ENCODE measurements at regions not wholly inside any gene's neighbourhood (a gene's known extent, or its start where the extent isn't known, plus 50 kb on each side); places are given as distances from the start of the nearest gene placed in this dataset.

DNA sequence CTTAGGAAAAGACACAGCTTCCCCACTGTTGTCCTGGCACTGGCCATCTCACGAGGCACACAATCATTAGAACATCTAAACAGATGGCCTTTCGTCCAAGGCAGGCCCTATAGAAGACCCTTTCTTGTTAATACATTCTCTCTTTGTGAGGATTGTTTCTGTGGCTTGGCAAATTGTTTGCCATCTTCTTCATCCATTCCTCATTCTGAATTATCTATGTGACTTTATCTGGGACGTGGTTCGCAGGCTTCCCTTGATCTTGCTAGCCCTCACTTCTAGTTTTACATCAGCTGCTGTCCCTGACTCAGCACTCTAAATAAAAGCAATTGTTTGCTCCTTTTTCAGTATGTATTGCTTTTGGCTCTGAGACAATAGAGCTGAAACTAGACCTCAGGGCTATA is 101.1 kb upstream of the ZC3H11B start:
- intact Hi-C loops (cut with micrococcal nuclease), result no loop called here
- no peaks in the 10 kb centered on the region for H3K79me2 ChIP-seq (ENCODE audit: insufficient read depth, low read length)
- no peaks in the 10 kb centered on the region for H3K36me3 ChIP-seq (replicated peaks in 1 of 2; ENCODE audit: control insufficient read depth in 1 of 2, insufficient read depth in 2 of 2, low read length in 2 of 2)
- H3K9me3 Mint-ChIP-seq, result peaks cover 0 to 15% (median 3%) of the 10 kb centered on the region in 7 donors
- H3K27me3 ChIP-seq (ENCODE audit: control insufficient read depth in 2 of 2, insufficient read depth in 2 of 2, low read length in 2 of 2), result no peaks in the 10 kb centered on the region
- H3K4me3 Mint-ChIP-seq, result no peak overlapping the region
- H2AFZ ChIP-seq (ENCODE audit: insufficient read depth, low read depth, low read length, poor library complexity, severe bottlenecking), result no peak overlapping the region
- no peak for TF ChIP-seq CTCF (IDR thresholded peaks at IDR 0.05)
- no peak overlapping the region for H3K27ac ChIP-seq (ENCODE audit: low read depth in 1 of 2, low read length in 2 of 2)
- H3K9ac ChIP-seq (ENCODE audit: insufficient read depth, low read length, poor library complexity, severe bottlenecking), result no peak overlapping the region
- H3K27ac Mint-ChIP-seq, result no peak overlapping the region
- H3K36me3 Mint-ChIP-seq, result no peaks in the 10 kb centered on the region
- no peaks in the 10 kb centered on the region for H3K4me1 Mint-ChIP-seq
- H4K20me1 ChIP-seq (ENCODE audit: insufficient read depth, low read length), result no peaks in the 10 kb centered on the region
- H3K27me3 Mint-ChIP-seq (ENCODE audit: low read depth in 3 of 3), result peaks cover 0 to 3% (median 1%) of the 10 kb centered on the region in 3 donors
- H3K4me3 ChIP-seq (replicated peaks in 1 of 3; ENCODE audit: low read depth in 2 of 3, low read length in 3 of 3), result no peak overlapping the region
- no peak overlapping the region for H3K4me2 ChIP-seq (replicated peaks; ENCODE audit: extremely low read depth, low read length, poor library complexity, severe bottlenecking)
- DNase-seq, result no peak
- H3K4me1 ChIP-seq (ENCODE audit: control insufficient read depth in 1 of 2, insufficient read depth in 2 of 2, low read length in 2 of 2), result no peaks in the 10 kb centered on the region
- H3K9me3 ChIP-seq (replicated peaks in 1 of 2; ENCODE audit: control insufficient read depth in 1 of 2, insufficient read depth in 1 of 2, low read length in 2 of 2), result no peaks in the 10 kb centered on the region
- no CpG with 5 or more reads among the region's 4 CpGs for WGBS (ENCODE audit: insufficient coverage)

DNA sequence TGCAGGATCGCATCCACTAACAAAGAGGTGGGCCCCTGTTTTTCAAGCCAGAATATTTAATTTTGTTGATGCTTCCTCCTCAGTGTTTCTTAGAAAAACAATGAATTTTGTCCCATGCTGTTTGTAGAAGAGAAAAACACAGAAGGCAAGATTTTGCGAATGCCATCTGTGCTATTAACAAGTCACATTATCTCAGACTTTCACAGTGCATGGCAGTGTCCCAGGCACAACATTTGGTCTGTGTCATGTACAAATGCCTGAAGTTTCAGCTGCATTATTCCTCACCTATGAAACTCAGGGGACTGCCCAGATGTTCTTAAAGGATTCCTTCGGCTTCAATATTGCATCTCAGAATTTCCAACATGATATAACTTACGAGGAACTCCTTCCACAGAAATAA is 99.6 kb upstream of the ZC3H11B start:
- 100% methylated on average over 1 of the region's 4 CpGs for WGBS (ENCODE audit: insufficient coverage)
- Histone ChIP-seq H3K36me3 (replicated peaks in 1 of 2; ENCODE audit: control insufficient read depth in 1 of 2, insufficient read depth in 2 of 2, low read length in 2 of 2) (no peaks in the 10 kb centered on the region), H3K27me3 (ENCODE audit: control insufficient read depth in 2 of 2, insufficient read depth in 2 of 2, low read length in 2 of 2) (no peaks in the 10 kb centered on the region), H3K9ac (ENCODE audit: insufficient read depth, low read length, poor library complexity, severe bottlenecking) (no peak overlapping the region), H3K9me3 (replicated peaks in 1 of 2; ENCODE audit: control insufficient read depth in 1 of 2, insufficient read depth in 1 of 2, low read length in 2 of 2) (no peaks in the 10 kb centered on the region), H3K27ac (ENCODE audit: low read depth in 1 of 2, low read length in 2 of 2) (no peak overlapping the region), H3K4me2 (replicated peaks; ENCODE audit: extremely low read depth, low read length, poor library complexity, severe bottlenecking) (no peak overlapping the region), H2AFZ (ENCODE audit: insufficient read depth, low read depth, low read length, poor library complexity, severe bottlenecking) (no peak overlapping the region), H3K4me1 (ENCODE audit: control insufficient read depth in 1 of 2, insufficient read depth in 2 of 2, low read length in 2 of 2) (no peaks in the 10 kb centered on the region), H3K4me3 (replicated peaks in 1 of 3; ENCODE audit: low read depth in 2 of 3, low read length in 3 of 3) (no peak overlapping the region), H4K20me1 (ENCODE audit: insufficient read depth, low read length) (no peaks in the 10 kb centered on the region), H3K79me2 (ENCODE audit: insufficient read depth, low read length) (no peaks in the 10 kb centered on the region)
- Mint-ChIP-seq H3K4me3 (no peak overlapping the region), H3K36me3 (no peaks in the 10 kb centered on the region), H3K27ac (no peak overlapping the region), H3K27me3 (ENCODE audit: low read depth in 3 of 3) (peaks cover 0 to 2% (median 0%) of the 10 kb centered on the region in 3 donors), H3K4me1 (no peaks in the 10 kb centered on the region), H3K9me3 (peaks cover 0 to 10% (median 3%) of the 10 kb centered on the region in 7 donors)
- DNase-seq, result no peak
- intact Hi-C loops (cut with micrococcal nuclease), result no loop called here
- no peak for TF ChIP-seq CTCF (IDR thresholded peaks at IDR 0.05)
